ENCODE measurements at regions not wholly inside any gene's neighbourhood (a gene's known extent, or its start where the extent isn't known, plus 50 kb on each side); places are given as distances from the start of the nearest gene placed in this dataset.

- TF ChIP-seq POLR2A (IDR thresholded peaks at IDR 0.05) (no peak), CTCF (IDR thresholded peaks at IDR 0.05) (no peak)
These were observed 142.1 kb upstream of the ARL4C start for GRCh38 chr2:234638966-234639365.

Measured in tibial nerve (tissue), 3 donors.